ENCODE measurements at regions not wholly inside any gene's neighbourhood (a gene's known extent, or its start where the extent isn't known, plus 50 kb on each side); places are given as distances from the start of the nearest gene placed in this dataset.

- Histone ChIP-seq H3K4me1 (no peaks in the 10 kb centered on the region), H3K27ac (no peak overlapping the region), H3K27me3 (no peaks in the 10 kb centered on the region), H3K9me3 (no peaks in the 10 kb centered on the region), H3K4me3 (no peak overlapping the region), H3K36me3 (no peaks in the 10 kb centered on the region)
- TF ChIP-seq CTCF (IDR thresholded peaks at IDR 0.05) (no peak), POLR2A (IDR thresholded peaks at IDR 0.05) (no peak)
- DNase-seq, result no peak
- intact Hi-C loops (cut with DNase I; ENCODE audit: low total_unique reads), result no loop called here
Observed at GRCh38 chr2:52054824-52055223, 1022.9 kb upstream of the NRXN1 start.

- H3K27me3 ChIP-seq, result no peaks in the 10 kb centered on the region
- no peaks in the 10 kb centered on the region for H3K9me3 ChIP-seq
- DNase-seq, result no peak
- no peak for TF ChIP-seq CTCF (IDR thresholded peaks at IDR 0.05)
- H3K36me3 ChIP-seq, result no peaks in the 10 kb centered on the region
- no peak overlapping the region for H3K27ac ChIP-seq
- H3K4me1 ChIP-seq, result no peaks in the 10 kb centered on the region
- intact Hi-C loops (cut with DNase I; ENCODE audit: low total_unique reads), result no loop called here
- no peak overlapping the region for H3K4me3 ChIP-seq
Observed at GRCh38 chr2:52036853-52037252, 1004.9 kb upstream of the NRXN1 start.

GRCh38 chr2:52036024-52036423, 1004.1 kb upstream of the NRXN1 start:
- no peaks in the 10 kb centered on the region for H3K36me3 ChIP-seq
- H3K4me3 ChIP-seq, result no peak overlapping the region
- DNase-seq, result no peak
- H3K27me3 ChIP-seq, result no peaks in the 10 kb centered on the region
- no peaks in the 10 kb centered on the region for H3K4me1 ChIP-seq
- no peaks in the 10 kb centered on the region for H3K9me3 ChIP-seq
- intact Hi-C loops (cut with DNase I; ENCODE audit: low total_unique reads), result no loop called here
- H3K27ac ChIP-seq, result no peak overlapping the region
- TF ChIP-seq CTCF (IDR thresholded peaks at IDR 0.05) (no peak), POLR2A (IDR thresholded peaks at IDR 0.05) (no peak)

- intact Hi-C loops (cut with DNase I; ENCODE audit: low total_unique reads), result no loop called here
- TF ChIP-seq CTCF (IDR thresholded peaks at IDR 0.05), result no peak
- TF ChIP-seq POLR2A (IDR thresholded peaks at IDR 0.05), result no peak
Observed at GRCh38 chr2:52035391-52035790, 1003.5 kb upstream of the NRXN1 start.

GRCh38 chr2:52034706-52035105, 1002.8 kb upstream of the NRXN1 start:
- H3K27ac ChIP-seq, result no peak overlapping the region
- H3K36me3 ChIP-seq, result no peaks in the 10 kb centered on the region
- H3K4me3 ChIP-seq, result no peak overlapping the region
- no peak for DNase-seq
- TF ChIP-seq CTCF (IDR thresholded peaks at IDR 0.05) (no peak), POLR2A (IDR thresholded peaks at IDR 0.05) (no peak)
- H3K4me1 ChIP-seq, result no peaks in the 10 kb centered on the region
- no peaks in the 10 kb centered on the region for H3K9me3 ChIP-seq
- intact Hi-C loops (cut with DNase I; ENCODE audit: low total_unique reads), result no loop called here
- no peaks in the 10 kb centered on the region for H3K27me3 ChIP-seq

More at GRCh38 chr2:52035391-52035790, 1003.5 kb upstream of the NRXN1 start:
- no peaks in the 10 kb centered on the region for H3K9me3 ChIP-seq
- DNase-seq, result no peak
- no peaks in the 10 kb centered on the region for H3K4me1 ChIP-seq
- no peaks in the 10 kb centered on the region for H3K27me3 ChIP-seq
- no peaks in the 10 kb centered on the region for H3K36me3 ChIP-seq
- no peak overlapping the region for H3K27ac ChIP-seq
- no peak overlapping the region for H3K4me3 ChIP-seq
